HT1080 (cell line): ENCODE measurements at regions not wholly inside any gene's neighbourhood (a gene's known extent, or its start where the extent isn't known, plus 50 kb on each side); places are given as distances from the start of the nearest gene placed in this dataset.
"Not testable (repeated sequence)": the region's sequence is repeated elsewhere in the genome, so short reads cannot be mapped to it uniquely, and the experiment has no call there.

Experiments used
- DNase-seq: peaks from one replicate; pipeline ENCODE4 v3.0.0-alpha.2; 2015; ENCODE audit warnings: low read depth

DNA sequence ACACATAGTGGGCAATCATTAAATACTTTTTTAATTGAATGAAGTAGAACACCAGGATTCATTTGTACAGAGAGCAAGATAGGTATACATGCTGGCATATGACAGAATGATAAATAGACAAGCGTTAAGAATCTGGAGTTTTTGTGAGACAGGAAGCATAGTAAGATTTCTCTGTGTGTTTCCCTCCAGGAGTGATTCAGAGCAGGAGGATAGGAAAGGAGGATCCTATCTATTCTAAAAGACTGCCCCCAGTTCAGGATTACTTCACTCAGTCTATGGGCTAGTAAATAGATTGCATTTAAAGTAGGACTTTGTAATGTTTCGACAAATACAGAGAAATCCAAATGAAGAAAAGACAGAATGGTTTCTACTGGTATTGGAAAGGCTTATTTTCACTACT lies 423.7 kb downstream of the PDGFC start:
- DNase-seq = peak; percentile 16

DNA sequence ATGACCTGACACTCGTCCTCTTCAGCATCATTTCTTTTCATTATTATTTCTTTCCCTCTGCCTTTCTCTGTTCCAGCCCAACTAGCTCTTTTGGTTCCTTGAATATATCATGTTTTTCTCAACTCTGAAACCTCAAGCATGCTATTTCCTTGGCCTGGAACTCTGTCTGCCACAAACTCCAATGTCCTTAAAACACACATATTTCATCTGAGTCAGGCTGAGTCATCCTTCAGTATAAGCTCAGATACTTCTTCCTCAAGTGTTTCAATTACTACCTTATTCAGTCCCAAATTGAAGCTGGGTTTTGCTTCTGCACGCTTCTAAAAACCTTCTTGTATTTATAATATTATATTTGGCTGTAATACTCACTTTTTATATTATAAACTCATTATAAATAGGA lies 424.2 kb downstream of the PDGFC start:
- DNase-seq = peak; percentile 87

DNA sequence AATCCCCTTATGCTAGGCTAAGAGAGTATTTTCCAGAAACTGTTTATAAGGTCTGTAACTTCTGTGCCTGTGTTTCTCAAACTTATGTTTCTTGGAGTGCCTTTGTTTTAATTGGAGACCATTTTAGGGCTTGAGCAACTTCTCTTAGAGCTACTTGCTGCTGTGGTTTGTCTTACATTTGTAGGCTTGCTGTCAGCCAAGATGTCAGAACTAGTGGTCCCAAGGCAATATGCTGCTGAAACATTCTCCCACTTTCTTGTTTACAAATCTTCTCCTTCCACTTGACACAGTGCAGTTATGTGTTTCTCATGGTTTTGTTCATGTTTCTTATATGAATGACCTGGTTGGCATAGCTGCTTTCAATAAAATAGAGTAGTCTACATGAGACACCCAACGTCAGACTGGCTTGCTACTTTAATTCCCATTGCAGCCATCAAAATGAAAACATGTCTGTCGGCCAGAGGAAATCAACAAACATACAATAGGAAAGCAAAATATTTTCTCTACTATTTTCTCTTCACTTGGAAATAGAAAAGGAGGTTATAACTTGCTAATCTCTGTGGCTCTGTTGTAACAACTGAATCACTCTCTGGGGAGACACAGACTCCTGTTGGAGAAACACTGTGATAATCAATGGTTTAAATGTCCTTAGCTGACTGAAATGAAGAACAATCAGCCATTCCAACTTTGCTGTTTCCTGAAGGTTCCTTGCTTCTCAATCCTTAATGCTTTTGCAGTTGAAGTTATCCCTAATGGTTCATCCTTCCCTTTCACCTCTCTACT lies 426.4 kb downstream of the PDGFC start:
- DNase-seq = no peak

DNA sequence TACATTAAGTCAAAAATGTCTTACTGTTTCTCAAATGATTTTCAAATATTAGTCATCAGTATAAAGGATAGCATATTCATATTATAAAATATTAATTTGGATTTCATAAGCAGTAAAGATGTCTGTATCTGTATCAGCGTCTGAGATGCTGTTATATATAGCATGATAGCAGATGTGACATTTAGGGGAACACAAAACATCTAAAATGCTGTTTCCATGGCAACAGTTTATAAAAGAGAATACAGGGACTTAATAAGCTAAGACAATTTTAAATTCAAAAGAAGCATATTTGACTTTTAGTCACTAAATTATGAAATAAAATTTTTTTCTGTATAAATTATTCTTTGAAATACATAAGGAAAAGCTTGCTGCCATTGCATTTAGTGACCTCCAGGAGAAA lies 432.2 kb downstream of the PDGFC start:
- no peak for DNase-seq

DNA sequence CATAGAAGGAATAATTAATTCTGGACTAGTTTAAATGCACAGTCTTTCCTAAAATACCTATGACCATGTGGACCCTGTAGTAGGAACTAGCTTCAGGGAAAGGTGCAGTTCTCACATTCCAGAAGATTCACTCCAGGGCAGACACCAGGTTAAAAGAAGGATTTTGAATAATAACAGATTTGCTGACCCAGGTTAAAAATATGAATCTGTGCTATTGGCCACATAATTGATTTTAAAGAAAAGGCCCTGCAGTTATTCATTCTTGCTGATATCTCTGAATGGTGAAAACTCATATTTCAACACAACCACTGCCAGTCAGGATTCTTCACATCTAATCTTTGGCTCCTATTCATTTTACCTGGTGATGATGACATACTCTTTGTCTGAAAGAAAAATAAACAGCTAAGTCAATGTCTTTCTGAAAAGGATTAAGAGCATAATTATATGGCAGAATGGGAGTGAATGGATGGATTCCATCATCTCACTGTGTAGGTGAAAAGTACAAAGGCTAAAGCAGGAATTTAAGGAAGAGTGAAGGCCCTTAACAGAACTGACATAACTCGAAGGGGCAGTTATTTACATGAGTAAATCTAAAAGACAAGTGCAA lies 432.8 kb downstream of the PDGFC start:
- DNase-seq = no peak

DNA sequence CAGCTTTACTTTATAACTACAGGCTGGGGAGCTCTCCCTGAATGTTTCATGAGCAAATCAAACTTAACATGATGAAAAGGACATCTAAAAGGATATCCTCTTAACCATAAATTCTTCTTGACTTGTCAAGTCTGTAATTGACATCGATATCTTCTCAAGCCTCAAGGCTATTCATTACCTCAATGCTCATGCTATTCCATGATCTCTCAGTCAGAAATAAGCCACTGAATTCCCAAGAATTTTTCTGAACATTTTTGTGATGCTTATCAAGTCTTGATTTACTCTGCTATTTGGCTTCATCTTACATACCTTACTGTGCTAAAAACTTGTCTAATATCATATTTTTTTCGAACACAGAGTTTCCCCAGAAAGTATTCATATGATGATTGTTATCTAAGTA lies 433.4 kb downstream of the PDGFC start:
- DNase-seq = no peak

DNA sequence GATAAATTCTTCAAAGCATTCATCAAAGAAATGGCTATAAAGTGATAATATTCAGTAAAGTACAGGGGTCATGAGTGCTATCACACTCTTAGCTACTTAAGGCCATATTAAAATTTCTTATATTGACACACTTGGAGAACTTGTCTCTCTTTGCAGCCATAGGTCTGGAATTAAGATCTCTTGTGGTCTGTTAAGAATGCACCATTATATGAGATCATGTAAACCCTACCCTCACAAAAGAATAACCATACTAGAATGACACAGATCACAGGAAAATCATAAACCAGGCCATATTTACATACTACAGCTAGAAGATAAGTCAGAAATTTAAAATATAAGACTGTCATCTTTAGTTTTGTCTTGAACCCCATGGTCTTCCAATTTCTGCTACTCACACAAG lies 434.3 kb downstream of the PDGFC start:
- no peak for DNase-seq

DNA sequence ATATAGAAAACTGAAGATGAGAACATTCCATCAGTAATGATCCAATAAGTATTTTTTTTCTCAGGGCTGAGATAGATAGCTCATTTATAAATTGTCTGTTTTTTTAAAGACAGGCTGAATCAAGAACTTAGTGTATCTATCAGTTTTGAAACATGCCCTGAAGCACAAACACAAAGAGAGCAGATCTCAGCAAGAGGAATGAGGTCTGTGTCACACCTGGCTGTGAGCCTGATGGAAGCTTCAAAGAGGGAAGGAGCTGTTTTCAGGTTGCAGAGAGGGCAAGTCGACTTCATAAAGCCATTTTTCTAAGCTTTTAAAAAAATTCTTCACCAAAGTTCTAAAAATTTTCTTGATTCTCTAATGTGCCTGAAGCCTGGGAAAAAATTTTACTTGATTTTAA lies 434.9 kb downstream of the PDGFC start:
- DNase-seq = no peak

DNA sequence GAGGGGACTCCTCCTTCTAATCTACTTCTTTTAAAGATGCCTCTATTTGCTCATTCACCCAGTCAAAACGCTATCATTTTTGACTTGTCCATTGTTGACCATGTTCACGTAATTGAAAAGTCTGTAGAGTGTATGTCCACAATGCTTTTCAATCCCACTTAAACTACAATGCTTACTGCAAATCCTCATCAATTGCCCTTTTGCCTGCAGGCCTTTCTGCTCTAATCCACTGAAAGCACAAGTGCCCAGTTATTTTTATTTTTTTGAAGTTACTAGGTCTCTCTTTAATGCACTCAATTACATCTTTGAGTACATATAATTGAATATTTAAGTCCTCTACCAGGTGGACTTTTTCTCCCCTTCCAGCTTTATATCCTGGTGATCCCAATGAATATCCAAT lies 437.4 kb downstream of the PDGFC start:
- DNase-seq = no peak

DNA sequence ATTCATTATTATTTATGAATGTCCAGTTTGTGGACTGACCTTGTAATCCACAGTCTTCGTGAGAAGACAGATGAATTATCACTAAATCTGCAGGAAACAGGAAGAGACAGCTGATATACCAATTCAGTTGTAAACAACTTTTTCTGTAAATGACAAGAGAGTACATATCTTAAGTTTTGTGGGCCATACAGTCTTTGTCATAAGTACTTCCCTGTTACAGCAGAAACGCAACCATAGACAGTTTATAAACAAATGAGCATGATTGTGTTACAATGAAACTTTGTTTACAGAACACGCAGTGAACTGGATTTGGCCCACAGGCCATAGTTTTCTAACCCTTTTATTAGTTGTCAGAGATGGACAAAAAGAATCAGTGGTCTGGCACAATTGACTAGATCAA lies 443.4 kb downstream of the PDGFC start:
- DNase-seq = no peak

DNA sequence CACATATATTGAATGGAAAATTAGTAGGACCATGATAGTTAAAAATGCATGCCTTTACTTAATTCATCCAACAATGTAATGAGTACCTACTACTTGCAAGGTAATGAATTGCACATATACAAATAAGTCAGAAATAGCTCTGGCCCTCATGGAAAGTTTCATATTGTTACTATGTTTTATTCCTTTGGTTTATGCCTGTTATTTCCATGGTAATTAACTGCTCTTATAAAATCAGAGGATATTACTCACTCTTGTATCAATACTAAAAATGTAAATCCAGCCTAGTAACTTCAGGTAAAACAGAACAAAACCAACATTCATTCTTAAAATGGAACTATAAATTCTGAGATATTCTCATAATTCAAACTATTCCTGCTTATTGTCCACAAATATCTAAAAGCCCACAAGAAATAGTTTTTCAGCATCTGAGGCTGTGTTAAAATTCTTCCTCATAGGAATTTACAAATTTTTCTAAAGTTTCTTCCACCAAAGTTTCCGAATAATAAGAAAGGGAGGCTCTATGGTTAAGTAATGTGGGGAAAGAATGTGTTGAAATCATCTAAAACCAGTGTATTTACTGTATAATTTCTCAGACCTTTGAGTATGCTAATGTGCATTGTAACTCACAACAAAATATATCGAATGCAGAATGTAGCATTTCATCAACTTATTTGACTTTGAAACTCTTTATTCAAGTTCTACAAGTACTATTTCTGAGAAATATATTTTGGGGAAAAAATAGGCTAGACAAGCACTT lies 444.2 kb downstream of the PDGFC start:
- no peak for DNase-seq

DNA sequence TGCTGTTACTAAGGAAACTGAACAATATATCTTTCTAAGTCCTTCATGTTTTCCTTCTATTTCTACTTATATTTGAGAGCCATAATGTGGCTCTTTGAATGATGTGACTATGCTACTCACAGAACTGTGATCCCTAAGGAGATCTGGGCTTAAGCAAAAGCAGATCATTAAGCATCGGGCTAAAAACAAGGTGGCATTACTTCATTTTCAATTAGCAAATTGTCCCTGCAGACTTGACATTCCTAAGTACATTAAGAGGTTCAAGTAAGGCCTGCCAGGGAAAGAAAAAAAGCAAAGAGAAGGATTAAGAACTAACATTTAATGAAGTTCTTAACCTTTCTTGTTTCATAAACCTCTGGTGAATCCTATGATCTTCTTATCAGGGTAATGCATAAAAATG lies 447.6 kb downstream of the PDGFC start:
- no peak for DNase-seq

DNA sequence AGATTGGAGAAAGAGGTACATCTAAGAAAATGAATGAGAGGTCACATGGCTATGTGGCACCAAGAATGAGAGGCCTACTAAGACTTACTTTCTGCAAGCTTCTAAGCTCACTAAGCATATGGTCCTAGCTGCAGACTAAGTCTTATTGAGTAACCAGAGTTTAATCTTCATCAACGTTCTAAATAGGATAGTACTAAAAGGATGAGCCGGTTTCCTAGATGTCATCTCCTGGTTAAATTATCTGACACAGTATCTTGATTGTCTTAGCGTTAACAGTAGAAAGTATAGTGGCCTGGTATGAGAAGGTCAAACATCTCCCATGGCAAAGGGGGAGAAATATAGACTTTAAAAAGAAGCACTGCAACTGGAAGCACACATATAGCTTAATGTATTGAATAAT lies 448.1 kb downstream of the PDGFC start:
- DNase-seq = no peak

DNA sequence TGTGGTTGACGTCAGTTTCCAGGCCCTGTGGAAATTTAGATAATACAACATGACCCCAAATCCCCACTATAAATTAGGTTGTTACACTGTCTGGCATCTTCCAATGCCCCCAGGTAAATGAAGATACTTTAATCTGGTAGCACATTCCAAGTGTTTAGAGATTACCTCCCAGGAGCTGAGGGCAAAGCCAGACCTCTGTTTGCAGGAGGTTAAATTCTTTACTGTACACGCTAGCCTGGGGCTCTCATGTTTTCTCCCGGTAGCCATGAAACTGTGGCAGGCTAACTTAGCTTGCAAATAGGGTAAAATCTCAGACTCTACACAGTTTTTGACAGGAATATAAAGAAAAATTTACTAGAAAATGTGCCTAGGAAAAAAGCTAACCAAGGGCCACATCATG lies 450.0 kb downstream of the PDGFC start:
- no peak for DNase-seq

DNA sequence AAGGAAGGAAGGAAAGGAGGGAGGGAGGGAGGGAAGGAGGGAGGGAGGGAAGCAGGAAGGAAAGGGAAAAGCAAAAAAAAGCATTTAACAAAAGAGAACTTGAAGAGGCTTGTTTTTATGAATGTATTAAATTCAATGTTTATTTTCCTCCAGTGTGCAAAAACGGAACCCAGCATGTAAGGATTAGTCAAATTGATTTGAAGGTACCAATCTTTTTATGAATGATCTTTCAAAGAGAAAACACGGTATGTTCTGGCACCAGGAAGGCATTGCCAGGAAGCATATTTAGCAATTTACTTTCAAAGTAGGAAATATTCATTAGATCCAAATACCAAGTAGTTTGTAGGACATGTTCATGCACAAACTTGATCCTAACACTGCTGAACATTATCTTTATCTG lies 453.6 kb downstream of the PDGFC start:
- DNase-seq = no peak

DNA sequence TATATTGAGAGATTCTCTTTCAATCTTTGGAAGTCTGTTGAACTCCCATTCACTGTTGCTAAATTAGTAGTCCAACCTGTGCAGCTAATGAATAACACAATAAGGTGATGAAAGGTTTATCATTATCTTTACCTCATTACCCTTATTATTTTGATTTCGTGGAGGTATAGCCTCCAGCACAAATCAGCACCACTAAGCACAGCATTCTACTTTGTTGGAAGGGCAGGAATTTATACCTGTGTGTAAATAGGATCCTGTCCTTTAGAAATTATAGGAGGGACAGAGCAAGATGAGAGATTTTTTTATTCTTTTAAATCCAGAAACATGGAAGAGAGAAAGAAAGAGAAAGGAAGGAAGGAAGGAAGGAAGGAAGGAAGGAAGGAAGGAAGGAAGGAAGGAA lies 454.1 kb downstream of the PDGFC start:
- DNase-seq = no peak

DNA sequence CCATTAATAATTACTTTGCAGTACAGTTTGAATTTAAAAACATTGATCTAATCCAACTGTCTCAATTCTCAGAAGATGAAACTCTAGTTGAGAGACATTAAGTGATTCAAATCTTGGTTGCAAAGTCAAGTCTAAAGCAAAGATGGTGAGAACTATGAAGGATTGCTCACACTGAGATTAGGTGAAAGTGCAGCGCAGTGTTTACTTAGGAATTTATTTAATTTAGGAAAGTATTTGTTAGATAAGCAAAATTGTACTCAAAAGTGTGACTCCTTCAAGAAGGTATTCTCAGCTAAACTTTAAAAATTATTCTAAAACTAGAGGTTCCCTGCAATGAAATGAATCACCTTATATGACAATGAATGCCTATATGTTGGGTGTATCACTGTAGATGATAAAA lies 454.9 kb downstream of the PDGFC start:
- no peak for DNase-seq

DNA sequence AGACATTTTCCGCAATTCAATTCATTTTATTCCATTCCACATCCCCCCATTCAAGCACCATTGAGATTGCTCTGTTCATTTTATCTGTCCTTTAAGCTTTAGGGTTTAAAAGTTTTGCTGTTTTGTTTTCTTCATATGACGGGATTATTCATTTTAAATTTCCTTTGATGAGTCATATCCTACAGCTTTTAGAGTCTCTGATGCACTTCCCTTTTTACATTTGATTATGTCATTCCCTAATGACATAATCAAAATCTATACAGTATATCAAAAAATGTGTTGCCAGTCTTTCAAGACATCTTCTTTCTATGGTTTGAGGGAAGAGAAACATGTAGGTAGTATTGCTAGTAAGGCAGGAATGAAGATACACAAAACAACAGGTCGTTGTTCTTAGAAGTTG lies 456.3 kb downstream of the PDGFC start:
- DNase-seq = peak; percentile 49

DNA sequence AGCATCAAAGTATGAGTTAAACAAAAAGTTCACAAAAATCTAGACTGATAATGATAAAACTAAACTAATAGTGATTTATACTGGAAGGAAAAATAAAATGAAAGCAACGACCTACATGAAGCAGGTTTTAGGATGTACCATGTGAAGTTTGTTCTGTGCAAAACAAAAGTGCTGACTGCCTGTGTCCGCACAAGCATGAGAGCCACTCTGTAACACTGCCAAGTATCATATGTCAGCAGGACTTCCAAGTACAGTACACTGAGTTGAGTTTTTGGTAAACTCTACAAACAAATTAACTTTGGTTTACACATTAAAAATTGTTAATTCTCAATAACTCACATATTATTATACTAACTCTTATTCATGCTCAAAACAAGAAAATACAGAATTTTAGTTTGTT lies 459.0 kb downstream of the PDGFC start:
- no peak for DNase-seq

DNA sequence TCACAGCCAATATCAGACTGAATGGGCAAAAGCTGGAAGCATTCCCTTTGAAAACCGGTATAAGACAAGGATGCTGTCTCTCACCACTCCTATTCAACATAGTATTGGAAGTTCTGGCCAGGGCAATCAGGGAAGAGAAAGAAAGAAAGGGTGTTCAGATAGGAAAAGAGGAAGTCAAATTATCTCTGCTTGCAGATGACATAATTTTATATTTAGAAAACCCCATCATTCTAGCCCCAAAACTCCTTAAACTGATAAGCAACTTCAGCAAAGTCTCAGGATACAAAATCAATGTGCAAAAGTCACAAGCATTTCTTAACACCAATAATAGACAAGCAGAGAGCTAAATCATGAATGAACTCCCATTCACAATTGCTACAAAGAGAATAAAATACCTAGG lies 461.7 kb downstream of the PDGFC start:
- DNase-seq = not testable (repeated sequence)

DNA sequence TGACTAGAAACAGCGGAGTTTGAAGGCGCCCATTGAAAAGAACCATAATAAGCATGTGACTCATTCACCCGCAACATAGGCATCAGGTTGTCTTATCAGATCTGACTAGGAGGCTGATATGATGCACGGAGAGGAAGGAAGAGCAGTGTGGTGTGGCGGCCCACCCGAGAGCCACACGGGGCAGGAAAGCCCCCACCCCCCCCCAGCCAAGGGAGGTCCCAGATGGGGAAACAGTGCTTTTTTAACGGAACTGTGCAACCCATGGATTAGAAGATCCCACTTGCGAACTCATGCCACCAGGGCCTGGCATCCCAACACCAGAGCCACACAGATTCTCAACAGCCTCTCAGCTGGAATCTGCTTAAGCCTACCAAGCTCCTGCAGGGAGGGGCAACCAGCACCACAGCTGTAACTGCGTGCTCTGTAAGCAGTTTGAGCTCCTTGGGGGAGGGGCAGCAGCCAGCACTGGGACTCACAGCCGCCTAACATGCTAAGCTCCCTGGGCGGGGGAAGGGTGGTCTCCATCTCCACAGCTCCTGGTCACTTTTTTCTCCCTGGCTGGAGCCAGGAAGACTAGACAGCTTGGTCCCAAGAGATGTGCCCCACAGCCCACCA lies 466.2 kb downstream of the PDGFC start:
- peak; percentile 68 for DNase-seq

DNA sequence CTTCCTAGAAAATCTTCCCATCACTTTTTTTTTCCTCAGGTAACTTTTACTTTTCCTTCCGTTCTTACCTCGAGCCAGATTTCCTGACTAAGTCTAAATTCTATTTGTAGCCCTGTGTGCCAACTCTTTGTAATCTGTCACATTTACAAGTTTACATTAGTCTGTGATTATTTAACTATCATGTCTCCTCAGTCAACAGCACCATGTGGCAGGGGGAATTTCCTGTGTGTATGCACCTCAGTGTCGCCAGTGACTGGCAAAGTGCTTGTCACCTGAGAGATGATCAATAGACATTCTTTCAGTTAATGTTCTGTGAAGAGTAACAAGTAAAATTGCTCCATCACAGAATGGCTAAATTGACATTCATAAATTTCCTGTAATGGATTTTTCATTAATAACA lies 468.5 kb downstream of the PDGFC start:
- DNase-seq = no peak
